ENCODE measurements at regions not wholly inside any gene's neighbourhood (a gene's known extent, or its start where the extent isn't known, plus 50 kb on each side); places are given as distances from the start of the nearest gene placed in this dataset.

GRCh38 chr4:42736527-42737195 lies 79.8 kb upstream of the ATP8A1 start:
- no peak for DNase-seq

GRCh38 chr4:42733380-42733779 lies 76.5 kb upstream of the ATP8A1 start:
- no peak for DNase-seq

- DNase-seq, result no peak
These were observed 75.9 kb upstream of the ATP8A1 start for GRCh38 chr4:42732776-42733175.

- no peak for DNase-seq
These were observed 72.8 kb upstream of the ATP8A1 start for GRCh38 chr4:42729505-42730237.

GRCh38 chr4:42724451-42724850 lies 67.5 kb upstream of the ATP8A1 start:
- DNase-seq, result no peak

GRCh38 chr4:42720533-42720932 lies 63.6 kb upstream of the ATP8A1 start:
- no peak for DNase-seq

GRCh38 chr4:42719257-42719656 lies 62.4 kb upstream of the ATP8A1 start:
- no peak for DNase-seq

GRCh38 chr4:42718336-42718735 lies 61.4 kb upstream of the ATP8A1 start:
- DNase-seq, result no peak

- DNase-seq, result no peak
These were observed 60.1 kb upstream of the ATP8A1 start for GRCh38 chr4:42716996-42717395.

GRCh38 chr4:42715807-42716482 lies 59.0 kb upstream of the ATP8A1 start:
- DNase-seq, result no peak

- no peak for DNase-seq
These were observed 56.5 kb upstream of the ATP8A1 start for GRCh38 chr4:42713391-42713790.

- DNase-seq, result no peak
These were observed 55.9 kb upstream of the ATP8A1 start for GRCh38 chr4:42712854-42713253.

- DNase-seq, result no peak
These were observed 54.6 kb upstream of the ATP8A1 start for GRCh38 chr4:42711496-42711895.

GRCh38 chr4:42710761-42711160 lies 53.9 kb upstream of the ATP8A1 start:
- DNase-seq, result no peak

GRCh38 chr4:42710329-42710728 lies 53.4 kb upstream of the ATP8A1 start:
- DNase-seq, result no peak

GRCh38 chr4:42709392-42710065 lies 52.6 kb upstream of the ATP8A1 start:
- no peak for DNase-seq

- DNase-seq, result no peak
These were observed 51.7 kb upstream of the ATP8A1 start for GRCh38 chr4:42708625-42709024.
